GM21423 (cell line): ENCODE measurements at regions not wholly inside any gene's neighbourhood (a gene's known extent, or its start where the extent isn't known, plus 50 kb on each side); places are given as distances from the start of the nearest gene placed in this dataset.
"Not testable (repeated sequence)": the region's sequence is repeated elsewhere in the genome, so short reads cannot be mapped to it uniquely, and the experiment has no call there.

Source experiments
- ATAC-seq: cut with Tn5 transposase; IDR thresholded peaks from one replicate; pipeline ENCODE4 v1.9.1; 2021; ENCODE audit warnings: mild to moderate bottlenecking, moderate library complexity; ENCODE audit not compliant: unreplicated experiment

- ATAC-seq, result no peak
Measured at GRCh38 chr5:93235761-93236160, 345.3 kb downstream of the NR2F1-AS1 start.

GRCh38 chr5:93226202-93226735 is 354.8 kb downstream of the NR2F1-AS1 start:
- no peak for ATAC-seq

GRCh38 chr5:93225748-93226147 is 355.3 kb downstream of the NR2F1-AS1 start:
- no peak for ATAC-seq

- ATAC-seq, result no peak
Measured at GRCh38 chr5:93224624-93225023, 356.4 kb downstream of the NR2F1-AS1 start.

- ATAC-seq, result no peak
Measured at GRCh38 chr5:93221773-93222172, 359.2 kb downstream of the NR2F1-AS1 start.

GRCh38 chr5:93220431-93220830 is 360.6 kb downstream of the NR2F1-AS1 start:
- ATAC-seq, result no peak

- no peak for ATAC-seq
Measured at GRCh38 chr5:93219641-93220145, 361.3 kb downstream of the NR2F1-AS1 start.

GRCh38 chr5:93213111-93213794 is 367.8 kb downstream of the NR2F1-AS1 start:
- not testable (repeated sequence) for ATAC-seq

- ATAC-seq, result no peak
Measured at GRCh38 chr5:93209476-93209875, 371.5 kb downstream of the NR2F1-AS1 start.

- ATAC-seq, result no peak
Measured at GRCh38 chr5:93208141-93208751, 372.8 kb downstream of the NR2F1-AS1 start.

- no peak for ATAC-seq
Measured at GRCh38 chr5:93206203-93206602, 374.8 kb downstream of the NR2F1-AS1 start.

- no peak for ATAC-seq
Measured at GRCh38 chr5:93201061-93201460, 380.0 kb downstream of the NR2F1-AS1 start.

GRCh38 chr5:93196986-93197385 is 384.0 kb downstream of the NR2F1-AS1 start:
- no peak for ATAC-seq

GRCh38 chr5:93193431-93194347 is 387.3 kb downstream of the NR2F1-AS1 start:
- ATAC-seq, result no peak

- no peak for ATAC-seq
Measured at GRCh38 chr5:93192683-93193082, 388.3 kb downstream of the NR2F1-AS1 start.

GRCh38 chr5:93192087-93192486 is 388.9 kb downstream of the NR2F1-AS1 start:
- no peak for ATAC-seq

- no peak for ATAC-seq
Measured at GRCh38 chr5:93191035-93191817, 389.8 kb downstream of the NR2F1-AS1 start.

- ATAC-seq, result no peak
Measured at GRCh38 chr5:93189707-93190120, 391.3 kb downstream of the NR2F1-AS1 start.

- no peak for ATAC-seq
Measured at GRCh38 chr5:93188876-93189485, 392.0 kb downstream of the NR2F1-AS1 start.
